Dermis blood vessel endothelial cell (primary cell): ENCODE measurements at regions not wholly inside any gene's neighbourhood (a gene's known extent, or its start where the extent isn't known, plus 50 kb on each side); places are given as distances from the start of the nearest gene placed in this dataset.
"Not testable (repeated sequence)": the region's sequence is repeated elsewhere in the genome, so short reads cannot be mapped to it uniquely, and the experiment has no call there.

ENCODE experiments used
- DNase-seq: peaks from one replicate; pipeline ENCODE4 v3.0.0; 2010

- no peak for DNase-seq
These were observed 385.8 kb downstream of the FLRT2 start for GRCh38 chr14:85915711-85916110.

GRCh38 chr14:85912141-85912540 is 382.2 kb downstream of the FLRT2 start:
- DNase-seq, result no peak

GRCh38 chr14:85911044-85911443 is 381.1 kb downstream of the FLRT2 start:
- DNase-seq, result no peak

- DNase-seq, result no peak
These were observed 379.6 kb downstream of the FLRT2 start for GRCh38 chr14:85909581-85909980.

- DNase-seq, result no peak
These were observed 377.6 kb downstream of the FLRT2 start for GRCh38 chr14:85907536-85907935.

- no peak for DNase-seq
These were observed 367.9 kb downstream of the FLRT2 start for GRCh38 chr14:85897808-85898207.

- no peak for DNase-seq
These were observed 365.7 kb downstream of the FLRT2 start for GRCh38 chr14:85895603-85896002.

- DNase-seq, result no peak
These were observed 362.3 kb downstream of the FLRT2 start for GRCh38 chr14:85892251-85892650.

- DNase-seq, result no peak
These were observed 354.0 kb downstream of the FLRT2 start for GRCh38 chr14:85883966-85884365.

- DNase-seq, result no peak
These were observed 353.2 kb downstream of the FLRT2 start for GRCh38 chr14:85883101-85883500.

- DNase-seq, result no peak
These were observed 352.0 kb downstream of the FLRT2 start for GRCh38 chr14:85881935-85882334.

- no peak for DNase-seq
These were observed 348.9 kb downstream of the FLRT2 start for GRCh38 chr14:85878874-85879273.

- DNase-seq, result no peak
These were observed 343.1 kb downstream of the FLRT2 start for GRCh38 chr14:85873006-85873405.

- DNase-seq, result no peak
These were observed 337.5 kb downstream of the FLRT2 start for GRCh38 chr14:85867450-85867849.

GRCh38 chr14:85865701-85866100 is 335.8 kb downstream of the FLRT2 start:
- DNase-seq, result no peak

GRCh38 chr14:85858634-85859033 is 328.7 kb downstream of the FLRT2 start:
- DNase-seq, result no peak

GRCh38 chr14:85856430-85856829 is 326.5 kb downstream of the FLRT2 start:
- DNase-seq, result no peak

- DNase-seq, result no peak
These were observed 324.1 kb downstream of the FLRT2 start for GRCh38 chr14:85853996-85854526.

GRCh38 chr14:85852906-85853305 is 323.0 kb downstream of the FLRT2 start:
- no peak for DNase-seq

- not testable (repeated sequence) for DNase-seq
These were observed 322.2 kb downstream of the FLRT2 start for GRCh38 chr14:85852123-85852522.

GRCh38 chr14:85830549-85830948 is 300.6 kb downstream of the FLRT2 start:
- not testable (repeated sequence) for DNase-seq

GRCh38 chr14:85829601-85830000 is 299.7 kb downstream of the FLRT2 start:
- not testable (repeated sequence) for DNase-seq

GRCh38 chr14:85824526-85824925 is 294.6 kb downstream of the FLRT2 start:
- DNase-seq, result no peak

- DNase-seq, result no peak
These were observed 292.3 kb downstream of the FLRT2 start for GRCh38 chr14:85822236-85822635.

- DNase-seq, result no peak
These were observed 287.5 kb downstream of the FLRT2 start for GRCh38 chr14:85817430-85817829.

- no peak for DNase-seq
These were observed 283.1 kb downstream of the FLRT2 start for GRCh38 chr14:85813040-85813439.
